HepG2 (cell line): ENCODE measurements at regions not wholly inside any gene's neighbourhood (a gene's known extent, or its start where the extent isn't known, plus 50 kb on each side); places are given as distances from the start of the nearest gene placed in this dataset.

ENCODE experiments used
- CTCF ChIP-seq: sonication (generic); formaldehyde crosslinking; IDR thresholded peaks from 2 replicates; pipeline ENCODE4 v1.5.0; 2020; ENCODE audit warnings: mild to moderate bottlenecking, missing genetic modification reagents, moderate library complexity
- NFYB ChIP-seq: sonication (generic); formaldehyde crosslinking; IDR thresholded peaks from 2 replicates; pipeline ENCODE4 v1.4.0; 2020; ENCODE audit warnings: missing genetic modification reagents
- PATZ1 ChIP-seq: sonication (generic); formaldehyde crosslinking; IDR thresholded peaks from 2 replicates; pipeline ENCODE4 v1.4.0; 2020; ENCODE audit warnings: missing genetic modification reagents
- PRDM10 ChIP-seq: sonication (generic); formaldehyde crosslinking; IDR thresholded peaks from 2 replicates; pipeline ENCODE4 v1.4.0; 2020; ENCODE audit warnings: low read depth, missing genetic modification reagents
- ZNF816 ChIP-seq: sonication (generic); formaldehyde crosslinking; IDR thresholded peaks from 2 replicates; pipeline ENCODE4 v1.8.0; 2022; ENCODE audit warnings: missing genetic modification reagents, mild to moderate bottlenecking, borderline replicate concordance

- TF ChIP-seq CTCF (CRISPR knock-in tag) (no peak), ZNF816 (CRISPR knock-in tag) (no peak), PATZ1 (CRISPR knock-in tag) (no peak), NFYB (CRISPR knock-in tag) (no peak), PRDM10 (CRISPR knock-in tag) (no peak)
Observed at GRCh38 chr14:83689265-83689664, 1840.7 kb upstream of the FLRT2 start.
